GM23338 (cell line): ENCODE measurements at regions not wholly inside any gene's neighbourhood (a gene's known extent, or its start where the extent isn't known, plus 50 kb on each side); places are given as distances from the start of the nearest gene placed in this dataset.

Experiments
- CREB1 ChIP-seq: fragments of 250-450 bp; sonication (Bioruptor Pico); IDR thresholded peaks from 2 replicates; pipeline ENCODE4 v1.5.0; 2020; ENCODE audit warnings: low read depth, mild to moderate bottlenecking, moderate library complexity
- EZH2 ChIP-seq: fragments of 200-600 bp; sonication (generic); IDR thresholded peaks from one replicate; pipeline ENCODE4 v1.8.0; 2017; ENCODE audit warnings: antibody characterized with exemption, mild to moderate bottlenecking, low read depth; ENCODE audit not compliant: unreplicated experiment
- EZH2phosphoT487 ChIP-seq: fragments of 200-600 bp; sonication (generic); IDR thresholded peaks from one replicate; pipeline ENCODE4 v1.8.1; 2018; ENCODE audit warnings: antibody characterized with exemption; ENCODE audit not compliant: unreplicated experiment
- JUNB ChIP-seq: IDR thresholded peaks from one replicate; pipeline ENCODE4 v1.6.1; 2016; ENCODE audit warnings: antibody characterized with exemption; ENCODE audit not compliant: unreplicated experiment
- POLR2AphosphoS5 ChIP-seq: IDR thresholded peaks from 2 replicates; pipeline ENCODE4 v1.6.1; 2016; ENCODE audit warnings: antibody characterized with exemption, low read depth
- TF ChIP-seq, protein P1 (sequence below), 2 experiments: fragments of 200-600 bp in 1 of 2; sonication (generic) in 1 of 2; conservative IDR thresholded peaks; 2 replicates each; pipeline versions ENCODE4 v1.5.1 to v1.6.1; 2016 to 2017; ENCODE audit warnings: antibody characterized with exemption in 2 of 2, low read depth in 2 of 2, mild to moderate bottlenecking in 2 of 2, moderate library complexity in 1 of 2
- TF ChIP-seq, protein P2 (sequence below): IDR thresholded peaks from one replicate; pipeline ENCODE4 v1.6.1; 2018; ENCODE audit warnings: antibody characterized with exemption; ENCODE audit not compliant: unreplicated experiment

DNA sequence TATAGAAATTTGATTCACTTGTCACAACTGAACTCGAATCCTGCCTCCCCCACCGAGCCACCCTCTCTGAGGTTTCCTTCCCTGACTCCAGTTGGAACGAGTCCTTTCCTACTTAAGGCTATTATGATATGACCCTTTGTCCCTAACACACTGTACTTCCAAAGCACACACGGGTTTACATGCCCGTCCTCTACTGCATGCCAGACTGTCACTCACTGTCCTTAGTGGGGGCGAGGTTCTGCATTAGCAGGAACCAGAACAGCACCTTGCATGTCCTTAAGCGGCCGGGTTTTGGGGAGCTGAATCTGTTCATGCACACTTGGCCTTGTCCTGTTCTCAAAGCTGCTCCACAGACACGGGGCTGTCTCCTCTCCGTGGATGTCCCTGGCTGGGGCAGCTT is 164.6 kb upstream of the KCNJ6 start:
- TF ChIP-seq EZH2 = no peak
- TF ChIP-seq, protein P1, sequence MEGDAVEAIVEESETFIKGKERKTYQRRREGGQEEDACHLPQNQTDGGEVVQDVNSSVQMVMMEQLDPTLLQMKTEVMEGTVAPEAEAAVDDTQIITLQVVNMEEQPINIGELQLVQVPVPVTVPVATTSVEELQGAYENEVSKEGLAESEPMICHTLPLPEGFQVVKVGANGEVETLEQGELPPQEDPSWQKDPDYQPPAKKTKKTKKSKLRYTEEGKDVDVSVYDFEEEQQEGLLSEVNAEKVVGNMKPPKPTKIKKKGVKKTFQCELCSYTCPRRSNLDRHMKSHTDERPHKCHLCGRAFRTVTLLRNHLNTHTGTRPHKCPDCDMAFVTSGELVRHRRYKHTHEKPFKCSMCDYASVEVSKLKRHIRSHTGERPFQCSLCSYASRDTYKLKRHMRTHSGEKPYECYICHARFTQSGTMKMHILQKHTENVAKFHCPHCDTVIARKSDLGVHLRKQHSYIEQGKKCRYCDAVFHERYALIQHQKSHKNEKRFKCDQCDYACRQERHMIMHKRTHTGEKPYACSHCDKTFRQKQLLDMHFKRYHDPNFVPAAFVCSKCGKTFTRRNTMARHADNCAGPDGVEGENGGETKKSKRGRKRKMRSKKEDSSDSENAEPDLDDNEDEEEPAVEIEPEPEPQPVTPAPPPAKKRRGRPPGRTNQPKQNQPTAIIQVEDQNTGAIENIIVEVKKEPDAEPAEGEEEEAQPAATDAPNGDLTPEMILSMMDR (conservative IDR thresholded peaks at IDR 0.05; ENCODE audit: low read depth in 2 of 2) = no peak
- TF ChIP-seq, protein P2, sequence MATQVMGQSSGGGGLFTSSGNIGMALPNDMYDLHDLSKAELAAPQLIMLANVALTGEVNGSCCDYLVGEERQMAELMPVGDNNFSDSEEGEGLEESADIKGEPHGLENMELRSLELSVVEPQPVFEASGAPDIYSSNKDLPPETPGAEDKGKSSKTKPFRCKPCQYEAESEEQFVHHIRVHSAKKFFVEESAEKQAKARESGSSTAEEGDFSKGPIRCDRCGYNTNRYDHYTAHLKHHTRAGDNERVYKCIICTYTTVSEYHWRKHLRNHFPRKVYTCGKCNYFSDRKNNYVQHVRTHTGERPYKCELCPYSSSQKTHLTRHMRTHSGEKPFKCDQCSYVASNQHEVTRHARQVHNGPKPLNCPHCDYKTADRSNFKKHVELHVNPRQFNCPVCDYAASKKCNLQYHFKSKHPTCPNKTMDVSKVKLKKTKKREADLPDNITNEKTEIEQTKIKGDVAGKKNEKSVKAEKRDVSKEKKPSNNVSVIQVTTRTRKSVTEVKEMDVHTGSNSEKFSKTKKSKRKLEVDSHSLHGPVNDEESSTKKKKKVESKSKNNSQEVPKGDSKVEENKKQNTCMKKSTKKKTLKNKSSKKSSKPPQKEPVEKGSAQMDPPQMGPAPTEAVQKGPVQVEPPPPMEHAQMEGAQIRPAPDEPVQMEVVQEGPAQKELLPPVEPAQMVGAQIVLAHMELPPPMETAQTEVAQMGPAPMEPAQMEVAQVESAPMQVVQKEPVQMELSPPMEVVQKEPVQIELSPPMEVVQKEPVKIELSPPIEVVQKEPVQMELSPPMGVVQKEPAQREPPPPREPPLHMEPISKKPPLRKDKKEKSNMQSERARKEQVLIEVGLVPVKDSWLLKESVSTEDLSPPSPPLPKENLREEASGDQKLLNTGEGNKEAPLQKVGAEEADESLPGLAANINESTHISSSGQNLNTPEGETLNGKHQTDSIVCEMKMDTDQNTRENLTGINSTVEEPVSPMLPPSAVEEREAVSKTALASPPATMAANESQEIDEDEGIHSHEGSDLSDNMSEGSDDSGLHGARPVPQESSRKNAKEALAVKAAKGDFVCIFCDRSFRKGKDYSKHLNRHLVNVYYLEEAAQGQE = no peak
- no peak for TF ChIP-seq EZH2phosphoT487
- no peak for TF ChIP-seq POLR2AphosphoS5
- no peak for TF ChIP-seq JUNB
- no peak for TF ChIP-seq CREB1 (CRISPR knock-in tag)
